ENCODE measurements at regions not wholly inside any gene's neighbourhood (a gene's known extent, or its start where the extent isn't known, plus 50 kb on each side); places are given as distances from the start of the nearest gene placed in this dataset.
A peak's percentile ranks its signal among the peaks of the same experiment; 100 is the strongest.

- H3K4me1 ChIP-seq, result no peaks in the 10 kb centered on the region
- no peak for DNase-seq
- H3K36me3 ChIP-seq, result no peaks in the 10 kb centered on the region
- TF ChIP-seq CTCF (IDR thresholded peaks at IDR 0.05) (no peak), EP300 (IDR thresholded peaks at IDR 0.05) (no peak), POLR2A (IDR thresholded peaks at IDR 0.05) (no peak), POLR2AphosphoS5 (IDR thresholded peaks at IDR 0.05) (no peak)
- H3K27ac ChIP-seq, result no peak overlapping the region
- ATAC-seq (ENCODE audit: low FRiP score in 2 of 2), result no peak
- no peak overlapping the region for H3K4me3 ChIP-seq
- 75 to 91% methylated on average over 8 of the region's 8 CpGs for WGBS, 2 donors
- H3K27me3 ChIP-seq, result no peaks in the 10 kb centered on the region
- no peaks in the 10 kb centered on the region for H3K9me3 ChIP-seq
These were observed 365.7 kb downstream of the EDEM1 start for GRCh38 chr3:5553203-5553602.

- DNase-seq (no peak), ATAC-seq (ENCODE audit: low FRiP score in 2 of 2) (no peak)
- H3K27me3 ChIP-seq, result no peaks in the 10 kb centered on the region
- H3K4me1 ChIP-seq, result no peaks in the 10 kb centered on the region
- no peaks in the 10 kb centered on the region for H3K36me3 ChIP-seq
- H3K4me3 ChIP-seq, result no peak overlapping the region
- no peaks in the 10 kb centered on the region for H3K9me3 ChIP-seq
- H3K27ac ChIP-seq, result no peak overlapping the region
- no peak for TF ChIP-seq POLR2AphosphoS5 (IDR thresholded peaks at IDR 0.05)
- TF ChIP-seq POLR2A (IDR thresholded peaks at IDR 0.05), result no peak
- no peak for TF ChIP-seq CTCF (IDR thresholded peaks at IDR 0.05)
- no peak for TF ChIP-seq EP300 (IDR thresholded peaks at IDR 0.05)
These were observed 366.8 kb downstream of the EDEM1 start for GRCh38 chr3:5554245-5554747.

GRCh38 chr3:5560199-5560598 is 372.7 kb downstream of the EDEM1 start:
- Histone ChIP-seq H3K9me3 (no peaks in the 10 kb centered on the region), H3K36me3 (no peaks in the 10 kb centered on the region), H3K4me3 (no peak overlapping the region), H3K27me3 (no peaks in the 10 kb centered on the region), H3K4me1 (no peaks in the 10 kb centered on the region), H3K27ac (no peak overlapping the region)
- DNase-seq (no peak), ATAC-seq (ENCODE audit: low FRiP score in 2 of 2) (no peak)
- TF ChIP-seq CTCF (IDR thresholded peaks at IDR 0.05) (no peak), POLR2A (IDR thresholded peaks at IDR 0.05) (no peak), EP300 (IDR thresholded peaks at IDR 0.05) (no peak), POLR2AphosphoS5 (IDR thresholded peaks at IDR 0.05) (no peak)
- WGBS, 2 donors, result 85 to 93% methylated on average over 1 of the region's 1 CpG

GRCh38 chr3:5563537-5564277 is 376.2 kb downstream of the EDEM1 start:
- no peaks in the 10 kb centered on the region for H3K27me3 ChIP-seq
- H3K9me3 ChIP-seq, result no peaks in the 10 kb centered on the region
- H3K4me1 ChIP-seq, result no peaks in the 10 kb centered on the region
- TF ChIP-seq CTCF (IDR thresholded peaks at IDR 0.05) (no peak), EP300 (IDR thresholded peaks at IDR 0.05) (no peak), POLR2AphosphoS5 (IDR thresholded peaks at IDR 0.05) (no peak), POLR2A (IDR thresholded peaks at IDR 0.05) (no peak)
- H3K27ac ChIP-seq, result no peak overlapping the region
- ATAC-seq (ENCODE audit: low FRiP score in 2 of 2) (no peak), DNase-seq (peak in 1 of 2 donors; percentile 10)
- H3K4me3 ChIP-seq, result no peak overlapping the region
- WGBS, 2 donors, result 77 to 79% methylated on average over 7 of the region's 7 CpGs
- no peaks in the 10 kb centered on the region for H3K36me3 ChIP-seq

GRCh38 chr3:5564278-5564666 is 376.8 kb downstream of the EDEM1 start:
- no peaks in the 10 kb centered on the region for H3K9me3 ChIP-seq
- H3K27ac ChIP-seq, result no peak overlapping the region
- H3K36me3 ChIP-seq, result no peaks in the 10 kb centered on the region
- TF ChIP-seq POLR2A (IDR thresholded peaks at IDR 0.05) (no peak), EP300 (IDR thresholded peaks at IDR 0.05) (no peak), POLR2AphosphoS5 (IDR thresholded peaks at IDR 0.05) (no peak), CTCF (IDR thresholded peaks at IDR 0.05) (no peak)
- ATAC-seq (ENCODE audit: low FRiP score in 2 of 2) (no peak), DNase-seq (no peak)
- no peak overlapping the region for H3K4me3 ChIP-seq
- 89 to 94% methylated on average over 2 of the region's 2 CpGs for WGBS, 2 donors
- no peaks in the 10 kb centered on the region for H3K4me1 ChIP-seq
- H3K27me3 ChIP-seq, result no peaks in the 10 kb centered on the region
